ENCODE measurements at regions not wholly inside any gene's neighbourhood (a gene's known extent, or its start where the extent isn't known, plus 50 kb on each side); places are given as distances from the start of the nearest gene placed in this dataset.
A peak's percentile ranks its signal among the peaks of the same experiment; 100 is the strongest.

DNA sequence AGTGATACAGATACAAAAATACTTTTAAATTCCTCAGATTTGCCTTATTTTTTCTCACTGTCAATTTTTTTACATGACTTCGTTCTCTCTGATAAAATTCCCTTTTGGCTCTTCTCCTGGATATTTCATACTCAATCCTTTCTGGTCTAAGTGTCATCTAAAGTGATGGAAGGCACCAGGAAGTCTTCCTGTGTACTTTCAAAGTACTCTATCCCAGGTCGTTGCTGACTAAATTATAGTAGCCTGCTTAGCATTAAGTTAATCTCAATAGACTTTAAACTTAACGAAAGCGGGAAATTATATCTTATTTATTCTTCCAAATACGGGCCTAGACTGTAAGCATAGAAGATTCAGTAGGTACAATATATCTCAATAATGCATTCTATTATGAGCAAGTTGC lies 67.8 kb downstream of the CASP12 start:
- intact Hi-C loops (cut with DNase I) = no loop called here
- DNase-seq = no peak
- no peaks in the 10 kb centered on the region for H3K27me3 ChIP-seq
- H3K4me1 ChIP-seq = no peaks in the 10 kb centered on the region
- no peaks in the 10 kb centered on the region for H3K36me3 ChIP-seq
- TF ChIP-seq, protein P1, sequence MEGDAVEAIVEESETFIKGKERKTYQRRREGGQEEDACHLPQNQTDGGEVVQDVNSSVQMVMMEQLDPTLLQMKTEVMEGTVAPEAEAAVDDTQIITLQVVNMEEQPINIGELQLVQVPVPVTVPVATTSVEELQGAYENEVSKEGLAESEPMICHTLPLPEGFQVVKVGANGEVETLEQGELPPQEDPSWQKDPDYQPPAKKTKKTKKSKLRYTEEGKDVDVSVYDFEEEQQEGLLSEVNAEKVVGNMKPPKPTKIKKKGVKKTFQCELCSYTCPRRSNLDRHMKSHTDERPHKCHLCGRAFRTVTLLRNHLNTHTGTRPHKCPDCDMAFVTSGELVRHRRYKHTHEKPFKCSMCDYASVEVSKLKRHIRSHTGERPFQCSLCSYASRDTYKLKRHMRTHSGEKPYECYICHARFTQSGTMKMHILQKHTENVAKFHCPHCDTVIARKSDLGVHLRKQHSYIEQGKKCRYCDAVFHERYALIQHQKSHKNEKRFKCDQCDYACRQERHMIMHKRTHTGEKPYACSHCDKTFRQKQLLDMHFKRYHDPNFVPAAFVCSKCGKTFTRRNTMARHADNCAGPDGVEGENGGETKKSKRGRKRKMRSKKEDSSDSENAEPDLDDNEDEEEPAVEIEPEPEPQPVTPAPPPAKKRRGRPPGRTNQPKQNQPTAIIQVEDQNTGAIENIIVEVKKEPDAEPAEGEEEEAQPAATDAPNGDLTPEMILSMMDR (IDR thresholded peaks at IDR 0.05) = no peak
- H3K27ac ChIP-seq = no peak overlapping the region
- H3K9me3 ChIP-seq = no peaks in the 10 kb centered on the region
- ATAC-seq = no peak
- H3K4me3 ChIP-seq = no peak overlapping the region

DNA sequence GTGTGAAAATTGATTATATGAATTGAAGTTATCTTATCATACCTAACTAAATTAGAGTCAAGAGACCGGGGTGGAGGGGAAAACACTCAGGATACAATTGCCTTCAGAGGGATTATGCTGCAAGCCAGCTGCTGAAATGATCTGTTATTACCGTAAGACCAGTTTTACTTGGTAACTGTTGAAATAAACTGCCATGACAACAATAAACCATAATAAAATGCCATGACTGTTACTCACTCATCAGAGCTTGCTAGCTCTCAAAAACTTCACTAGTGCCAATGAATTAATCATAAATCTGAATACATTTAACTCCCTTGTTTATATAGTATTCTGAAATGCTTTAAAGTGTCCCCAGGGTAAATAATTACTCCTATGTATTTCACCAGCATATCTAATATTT lies 68.2 kb downstream of the CASP12 start:
- DNase-seq (no peak), ATAC-seq (no peak)
- Histone ChIP-seq H3K4me3 (no peak overlapping the region), H3K9me3 (no peaks in the 10 kb centered on the region), H3K27me3 (no peaks in the 10 kb centered on the region), H3K4me1 (no peaks in the 10 kb centered on the region), H3K27ac (no peak overlapping the region), H3K36me3 (no peaks in the 10 kb centered on the region)
- intact Hi-C loops (cut with DNase I) = no loop called here
- TF ChIP-seq, protein P1 (IDR thresholded peaks at IDR 0.05) = no peak

DNA sequence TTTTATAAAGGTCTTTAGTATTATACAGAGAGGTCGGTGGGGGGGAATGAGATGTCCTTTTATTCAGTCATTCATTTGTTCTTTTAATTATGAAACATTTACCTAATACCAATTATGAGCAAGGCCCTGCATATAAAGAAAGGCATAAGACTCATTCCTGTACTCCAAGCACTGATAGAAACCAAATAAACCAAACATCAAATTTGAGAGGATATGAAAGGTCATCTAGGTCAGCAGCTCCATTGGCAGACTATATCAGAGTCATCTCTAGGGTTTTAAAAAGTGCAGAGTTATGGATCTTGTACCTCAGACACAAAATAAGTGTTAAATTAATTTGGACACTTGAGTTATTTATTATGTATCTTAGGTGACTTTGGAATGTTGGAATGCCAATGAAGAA lies 71.5 kb downstream of the CASP12 start:
- Histone ChIP-seq H3K9me3 (no peaks in the 10 kb centered on the region), H3K4me1 (no peaks in the 10 kb centered on the region), H3K27ac (no peak overlapping the region), H3K36me3 (no peaks in the 10 kb centered on the region), H3K27me3 (no peaks in the 10 kb centered on the region), H3K4me3 (no peak overlapping the region)
- no peak for ATAC-seq
- TF ChIP-seq, protein P1 (IDR thresholded peaks at IDR 0.05) = no peak
- intact Hi-C loops (cut with DNase I) = no loop called here
- DNase-seq = no peak

DNA sequence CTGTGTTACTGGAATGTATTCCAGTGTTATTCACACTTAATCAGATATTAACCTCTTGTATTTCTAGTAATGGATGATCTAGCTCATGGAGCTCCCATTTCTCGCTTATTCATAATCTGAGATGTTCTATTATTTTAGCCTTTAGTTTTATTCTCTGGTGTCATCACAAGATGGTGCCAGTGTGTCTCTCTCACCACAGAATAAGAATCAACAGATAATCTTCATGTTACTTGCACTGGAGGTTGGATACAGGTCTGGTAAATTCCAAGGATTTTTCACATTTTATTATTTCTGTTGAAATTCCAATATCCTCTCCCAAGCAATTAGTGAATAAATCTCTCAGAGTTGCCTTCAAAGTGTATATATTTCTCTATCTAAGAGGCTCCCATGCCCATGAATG lies 74.6 kb downstream of the CASP12 start:
- no peaks in the 10 kb centered on the region for H3K27me3 ChIP-seq
- TF ChIP-seq, protein P1 (IDR thresholded peaks at IDR 0.05) = peak; percentile 6
- DNase-seq (no peak), ATAC-seq (no peak)
- intact Hi-C loops (cut with DNase I) = no loop called here
- no peaks in the 10 kb centered on the region for H3K9me3 ChIP-seq
- H3K36me3 ChIP-seq = no peaks in the 10 kb centered on the region
- no peaks in the 10 kb centered on the region for H3K4me1 ChIP-seq
- no peak overlapping the region for H3K27ac ChIP-seq
- H3K4me3 ChIP-seq = no peak overlapping the region

DNA sequence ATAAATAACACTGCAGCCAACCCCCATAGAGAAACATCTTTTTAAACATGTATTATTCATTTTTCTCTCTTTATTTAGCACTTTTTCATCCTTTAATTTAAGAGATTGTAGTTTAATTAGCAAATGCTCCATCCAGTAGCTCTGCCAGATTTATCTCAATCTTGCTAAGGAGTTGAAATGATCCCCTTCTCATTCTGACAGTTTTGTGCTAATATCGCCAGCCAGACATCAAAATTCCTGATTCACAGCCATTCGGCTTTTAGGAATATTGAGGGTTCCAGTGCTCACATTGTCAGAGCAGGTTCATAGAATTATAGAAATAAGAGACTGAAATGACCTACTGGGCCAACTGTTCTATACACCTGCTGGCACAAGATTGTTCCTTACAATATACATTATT lies 77.8 kb downstream of the CASP12 start:
- DNase-seq = no peak
- H3K4me1 ChIP-seq = no peaks in the 10 kb centered on the region
- intact Hi-C loops (cut with DNase I) = no loop called here
- no peaks in the 10 kb centered on the region for H3K9me3 ChIP-seq
- no peak overlapping the region for H3K4me3 ChIP-seq
- no peak for ATAC-seq
- TF ChIP-seq, protein P1 (IDR thresholded peaks at IDR 0.05) = no peak
- no peaks in the 10 kb centered on the region for H3K27me3 ChIP-seq
- no peak overlapping the region for H3K27ac ChIP-seq
- H3K36me3 ChIP-seq = no peaks in the 10 kb centered on the region

DNA sequence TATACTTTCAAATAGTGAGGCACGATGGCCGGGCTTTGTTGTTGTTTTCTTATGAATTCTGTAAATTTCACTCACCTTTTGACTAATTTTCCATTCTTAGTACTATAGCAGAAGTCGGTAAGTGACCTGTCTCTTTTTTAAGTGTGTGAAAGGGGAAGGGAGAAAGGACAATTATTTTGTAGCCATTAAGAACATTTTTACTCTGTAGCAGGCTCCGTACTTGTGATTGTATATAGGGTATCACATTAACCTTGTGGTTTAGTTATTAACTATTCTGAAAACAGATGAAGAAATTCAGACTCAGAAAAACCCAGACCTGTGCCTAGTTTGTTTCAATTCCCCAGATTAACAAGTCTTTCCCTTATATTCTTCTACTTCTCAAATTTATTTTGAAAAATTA lies 78.7 kb downstream of the CASP12 start:
- Histone ChIP-seq H3K27ac (no peak overlapping the region), H3K4me3 (no peak overlapping the region), H3K4me1 (no peaks in the 10 kb centered on the region), H3K36me3 (no peaks in the 10 kb centered on the region), H3K27me3 (no peaks in the 10 kb centered on the region), H3K9me3 (no peaks in the 10 kb centered on the region)
- TF ChIP-seq, protein P1 (IDR thresholded peaks at IDR 0.05) = no peak
- ATAC-seq (no peak), DNase-seq (no peak)
- intact Hi-C loops (cut with DNase I) = no loop called here
